PC-9 (cell line): ENCODE measurements at regions not wholly inside any gene's neighbourhood (a gene's known extent, or its start where the extent isn't known, plus 50 kb on each side); places are given as distances from the start of the nearest gene placed in this dataset.

ENCODE experiments used
- BruUV-seq: library from RNA; stranded (reverse); fragments of 400-500 nt; replicated peaks from 2 replicates; lab custom pipeline; 2021; lab: Mats Ljungman, UMichigan
- CTCF ChIA-PET: fragments of 300-600 bp; sonication (Branson Sonifier 250); formaldehyde crosslinking; loops from one replicate; lab custom pipeline; 2022; ENCODE audit warnings: antibody characterized with exemption; lab: Charles Lee
- POLR2A ChIA-PET: fragments of 300-600 bp; sonication (Branson Sonifier 250); formaldehyde crosslinking; loops from one replicate; lab custom pipeline; 2022; ENCODE audit warnings: antibody characterized with exemption; ENCODE audit not compliant: unreplicated experiment; lab: Charles Lee
- DNase-seq, 2 experiments: peaks; one replicate each; pipeline versions ENCODE4 v3.0.0 to v3.0.0-alpha.2; 2015 to 2022; ENCODE audit warnings: mixed read lengths in 1 of 2
- H2AFZ ChIP-seq: fragments of 200-600 bp; sonication (generic); 2 replicates; pipeline ENCODE4 v1.8.1; 2017; ENCODE audit warnings: antibody characterized with exemption
- H3F3A ChIP-seq: fragments of 200-600 bp; sonication (generic); 2 replicates; pipeline ENCODE4 v1.8.1; 2017; ENCODE audit warnings: antibody characterized with exemption, mild to moderate bottlenecking, low read depth; ENCODE audit not compliant: insufficient read depth
- H3K27ac ChIP-seq: fragments of 200-600 bp; sonication (generic); 2 replicates; pipeline ENCODE4 v1.6.1; 2016; ENCODE audit warnings: mixed run types
- H3K27me3 ChIP-seq: fragments of 200-600 bp; sonication (generic); 2 replicates; pipeline ENCODE4 v1.6.1; 2016; ENCODE audit warnings: low read depth, mixed run types; ENCODE audit not compliant: insufficient read depth
- H3K36me3 ChIP-seq: fragments of 200-600 bp; sonication (generic); 2 replicates; pipeline ENCODE4 v1.6.1; 2016; ENCODE audit warnings: low read depth, mixed run types
- H3K4me1 ChIP-seq: fragments of 200-600 bp; sonication (generic); replicated peaks from 2 replicates; pipeline ENCODE4 v1.6.1; 2016; ENCODE audit warnings: mixed run types; ENCODE audit not compliant: insufficient read depth
- H3K4me2 ChIP-seq: fragments of 200-600 bp; sonication (generic); 2 replicates; pipeline ENCODE4 v1.6.1; 2017; ENCODE audit warnings: mixed run types
- H3K4me3 ChIP-seq: fragments of 200-600 bp; sonication (generic); 2 replicates; pipeline ENCODE4 v1.6.1; 2016; ENCODE audit warnings: mixed run types
- H3K79me2 ChIP-seq: fragments of 200-600 bp; sonication (generic); 2 replicates; pipeline ENCODE4 v1.6.1; 2017; ENCODE audit warnings: low read depth, mixed run types
- H3K9me2 ChIP-seq: fragments of 200-600 bp; sonication (generic); 2 replicates; pipeline ENCODE4 v1.8.1; 2017; ENCODE audit warnings: mild to moderate bottlenecking; ENCODE audit not compliant: insufficient read depth
- H3K9me3 ChIP-seq: fragments of 200-600 bp; sonication (generic); 2 replicates; pipeline ENCODE4 v1.8.1; 2016; ENCODE audit warnings: low read depth; ENCODE audit not compliant: insufficient read depth
- H4K20me1 ChIP-seq: fragments of 200-600 bp; sonication (generic); 2 replicates; pipeline ENCODE4 v1.8.1; 2017; ENCODE audit not compliant: insufficient read depth
- CTCF ChIP-seq: fragments of 200-600 bp; sonication (generic); conservative IDR thresholded peaks from 2 replicates; pipeline ENCODE4 v1.6.1; 2017; ENCODE audit warnings: mixed run types, antibody characterized with exemption, mild to moderate bottlenecking, moderate library complexity
- EZH2 ChIP-seq: fragments of 200-600 bp; sonication (generic); IDR thresholded peaks from 2 replicates; pipeline ENCODE4 v1.8.0; 2017; ENCODE audit warnings: antibody characterized with exemption, low read depth
- intact Hi-C: fragments of 100-400 bp; cut with micrococcal nuclease; formaldehyde crosslinking; loops from one replicate; pipeline ENCODE4 v1.10.0; 2022; ENCODE audit not compliant: unreplicated experiment

- no peaks in the 10 kb centered on the region for H3K4me1 ChIP-seq
- intact Hi-C loops = no loop called here
- H4K20me1 ChIP-seq = no peaks in the 10 kb centered on the region
- H2AFZ ChIP-seq = no peak overlapping the region
- ChIA-PET CTCF (interaction anchor here (0.6 kb wide), 1 partner anchor 23 kb away, joined by 3 read pairs; no protein-coding TSS in a partner anchor), POLR2A (no interaction called here)
- no peak overlapping the region for H3K4me2 ChIP-seq
- no peaks in the 10 kb centered on the region for H3K9me2 ChIP-seq
- no peak for TF ChIP-seq CTCF
- no peak for TF ChIP-seq EZH2
- no peak for DNase-seq
- no peaks in the 10 kb centered on the region for H3K79me2 ChIP-seq
- no peak overlapping the region for H3K27ac ChIP-seq
- H3K27me3 ChIP-seq = no peaks in the 10 kb centered on the region
- no TSS peak for BruUV-seq
- no peak overlapping the region for H3K4me3 ChIP-seq
- H3K9me3 ChIP-seq = no peaks in the 10 kb centered on the region
- no peaks in the 10 kb centered on the region for H3K36me3 ChIP-seq
- no peaks in the 10 kb centered on the region for H3F3A ChIP-seq
Measured at GRCh38 chr9:116070256-116070914, 83.2 kb upstream of the PAPPA start.

- Histone ChIP-seq H4K20me1 (no peaks in the 10 kb centered on the region), H3K27me3 (no peaks in the 10 kb centered on the region), H3K9me3 (no peaks in the 10 kb centered on the region), H3K4me2 (no peak overlapping the region), H3K9me2 (no peaks in the 10 kb centered on the region), H3K79me2 (no peaks in the 10 kb centered on the region), H3K36me3 (no peaks in the 10 kb centered on the region), H2AFZ (no peak overlapping the region), H3K27ac (no peak overlapping the region), H3F3A (no peaks in the 10 kb centered on the region), H3K4me3 (no peak overlapping the region), H3K4me1 (no peaks in the 10 kb centered on the region)
- TF ChIP-seq EZH2 = no peak
- CTCF ChIA-PET = no interaction called here
- intact Hi-C loops = no loop called here
- BruUV-seq = no TSS peak
- POLR2A ChIA-PET = no interaction called here
- DNase-seq = no peak
Measured at GRCh38 chr9:116072046-116072445, 81.5 kb upstream of the PAPPA start.

GRCh38 chr9:116073826-116074225 is 79.8 kb upstream of the PAPPA start:
- H3K4me2 ChIP-seq = no peak overlapping the region
- DNase-seq = no peak
- H3K27me3 ChIP-seq = no peaks in the 10 kb centered on the region
- ChIA-PET CTCF (no interaction called here), POLR2A (no interaction called here)
- H3K4me3 ChIP-seq = no peak overlapping the region
- H3K4me1 ChIP-seq = no peaks in the 10 kb centered on the region
- no peaks in the 10 kb centered on the region for H3K36me3 ChIP-seq
- intact Hi-C loops = no loop called here
- TF ChIP-seq EZH2 = no peak
- TF ChIP-seq CTCF = no peak
- H3K9me2 ChIP-seq = no peaks in the 10 kb centered on the region
- no peak overlapping the region for H2AFZ ChIP-seq
- H3F3A ChIP-seq = no peaks in the 10 kb centered on the region
- no TSS peak for BruUV-seq
- no peaks in the 10 kb centered on the region for H3K79me2 ChIP-seq
- no peaks in the 10 kb centered on the region for H4K20me1 ChIP-seq
- H3K27ac ChIP-seq = no peak overlapping the region
- H3K9me3 ChIP-seq = no peaks in the 10 kb centered on the region

- no peak overlapping the region for H3K4me3 ChIP-seq
- H3F3A ChIP-seq = no peaks in the 10 kb centered on the region
- H3K36me3 ChIP-seq = no peaks in the 10 kb centered on the region
- intact Hi-C loops = no loop called here
- H3K27me3 ChIP-seq = no peaks in the 10 kb centered on the region
- ChIA-PET POLR2A (no interaction called here), CTCF (no interaction called here)
- no peak for DNase-seq
- no peak for TF ChIP-seq CTCF
- no peak for TF ChIP-seq EZH2
- no peaks in the 10 kb centered on the region for H3K4me1 ChIP-seq
- H3K4me2 ChIP-seq = no peak overlapping the region
- H3K79me2 ChIP-seq = no peaks in the 10 kb centered on the region
- BruUV-seq = no TSS peak
- no peak overlapping the region for H3K27ac ChIP-seq
- H3K9me2 ChIP-seq = no peaks in the 10 kb centered on the region
- no peaks in the 10 kb centered on the region for H4K20me1 ChIP-seq
- no peaks in the 10 kb centered on the region for H3K9me3 ChIP-seq
- H2AFZ ChIP-seq = no peak overlapping the region
Measured at GRCh38 chr9:116074658-116075057, 78.9 kb upstream of the PAPPA start.
